ENCODE measurements at regions not wholly inside any gene's neighbourhood (a gene's known extent, or its start where the extent isn't known, plus 50 kb on each side); places are given as distances from the start of the nearest gene placed in this dataset.
"Not testable (repeated sequence)": the region's sequence is repeated elsewhere in the genome, so short reads cannot be mapped to it uniquely, and the experiment has no call there.

- no peak for ATAC-seq
- 100% methylated on average over 1 of the region's 1 CpG; no CpG with 5 or more reads in 1 of the 2 donors for WGBS, 2 donors (ENCODE audit: low coverage in 1 of 2)
- no peaks in the 10 kb centered on the region for H3K27me3 ChIP-seq
Measured at GRCh38 chr10:53447576-53447975, 675.0 kb upstream of the MBL2 start.

GRCh38 chr10:53441843-53442242 lies 669.3 kb upstream of the MBL2 start:
- H3K27me3 ChIP-seq = no peaks in the 10 kb centered on the region
- no peaks in the 10 kb centered on the region for H3K9me3 ChIP-seq
- H3K36me3 ChIP-seq = no peaks in the 10 kb centered on the region
- TF ChIP-seq POLR2A (IDR thresholded peaks at IDR 0.05) = no peak
- TF ChIP-seq CTCF (IDR thresholded peaks at IDR 0.05) = no peak
- no peak for TF ChIP-seq POLR2AphosphoS5 (IDR thresholded peaks at IDR 0.05)
- TF ChIP-seq EP300 (IDR thresholded peaks at IDR 0.05) = no peak
- no peak overlapping the region for H3K4me3 ChIP-seq
- 81 to 90% methylated on average over 1 of the region's 1 CpG for WGBS, 2 donors (ENCODE audit: low coverage in 1 of 2)
- no peak for ATAC-seq
- no peak overlapping the region for H3K27ac ChIP-seq
- H3K4me1 ChIP-seq = no peaks in the 10 kb centered on the region

More at GRCh38 chr10:53447576-53447975, 675.0 kb upstream of the MBL2 start:
- H3K4me3 ChIP-seq = no peak overlapping the region
- no peaks in the 10 kb centered on the region for H3K36me3 ChIP-seq
- no peak for TF ChIP-seq EP300 (IDR thresholded peaks at IDR 0.05)
- no peak for TF ChIP-seq POLR2AphosphoS5 (IDR thresholded peaks at IDR 0.05)
- no peak for TF ChIP-seq POLR2A (IDR thresholded peaks at IDR 0.05)
- no peak for TF ChIP-seq CTCF (IDR thresholded peaks at IDR 0.05)
- H3K9me3 ChIP-seq = no peaks in the 10 kb centered on the region
- H3K4me1 ChIP-seq = no peaks in the 10 kb centered on the region
- H3K27ac ChIP-seq = no peak overlapping the region

GRCh38 chr10:53440601-53441000 lies 668.0 kb upstream of the MBL2 start:
- Histone ChIP-seq H3K9me3 (no peaks in the 10 kb centered on the region), H3K4me3 (no peak overlapping the region), H3K36me3 (no peaks in the 10 kb centered on the region), H3K27me3 (no peaks in the 10 kb centered on the region), H3K27ac (no peak overlapping the region), H3K4me1 (no peaks in the 10 kb centered on the region)
- WGBS, 2 donors (ENCODE audit: low coverage in 1 of 2) = 89 to 96% methylated on average over 3 of the region's 3 CpGs
- no peak for ATAC-seq
- TF ChIP-seq POLR2A (IDR thresholded peaks at IDR 0.05) (no peak), POLR2AphosphoS5 (IDR thresholded peaks at IDR 0.05) (no peak), EP300 (IDR thresholded peaks at IDR 0.05) (no peak), CTCF (IDR thresholded peaks at IDR 0.05) (no peak)

- H3K4me1 ChIP-seq, H3K27me3 ChIP-seq, H3K27ac ChIP-seq, H3K36me3 ChIP-seq, H3K4me3 ChIP-seq, H3K9me3 ChIP-seq, ATAC-seq: not testable (repeated sequence)
- whole genome bisulfite sequencing, 2 donors (ENCODE audit: low coverage in 1 of 2) = 32 to 43% methylated on average over 9 of the region's 9 CpGs
Measured at GRCh38 chr10:53439075-53439474, 666.5 kb upstream of the MBL2 start.

- H3K36me3 ChIP-seq = no peaks in the 10 kb centered on the region
- no peaks in the 10 kb centered on the region for H3K4me1 ChIP-seq
- TF ChIP-seq EP300 (IDR thresholded peaks at IDR 0.05) (no peak), POLR2A (IDR thresholded peaks at IDR 0.05) (no peak), CTCF (IDR thresholded peaks at IDR 0.05) (no peak), POLR2AphosphoS5 (IDR thresholded peaks at IDR 0.05) (no peak)
- H3K27me3 ChIP-seq = no peaks in the 10 kb centered on the region
- no peaks in the 10 kb centered on the region for H3K9me3 ChIP-seq
- WGBS, 2 donors (ENCODE audit: low coverage in 1 of 2) = 77 to 81% methylated on average over 4 of the region's 4 CpGs
- H3K4me3 ChIP-seq = no peak overlapping the region
- no peak overlapping the region for H3K27ac ChIP-seq
- ATAC-seq = no peak
Measured at GRCh38 chr10:53434413-53434812, 661.8 kb upstream of the MBL2 start.

Measured in gastroesophageal sphincter (tissue), 4 donors.